Stimulated activated naive CD8-positive, alpha-beta T cell treated with anti-CD3 and anti-CD28 coated beads, Interleukin-15, Interleukin-2, amounts not matched to agents 100 U/mL and 50 U/mL, for 24 hours (primary cell): ENCODE measurements at regions not wholly inside any gene's neighbourhood (a gene's known extent, or its start where the extent isn't known, plus 50 kb on each side); places are given as distances from the start of the nearest gene placed in this dataset.
"Not testable (repeated sequence)": the region's sequence is repeated elsewhere in the genome, so short reads cannot be mapped to it uniquely, and the experiment has no call there.

ENCODE experiments used
- ATAC-seq: fragments of 150-1000 bp; cut with Tn5 transposase; one replicate; pipeline ENCODE4 v1.10.0; 2021
- DNase-seq: peaks from one replicate; pipeline ENCODE4 v3.0.0; 2021

GRCh38 chr15:31673263-31673662 lies 346.6 kb downstream of the KLF13 start:
- not testable (repeated sequence) for DNase-seq, ATAC-seq

- ATAC-seq, DNase-seq: not testable (repeated sequence)
These were observed 348.6 kb upstream of the CHRNA7 start for GRCh38 chr15:31681529-31682259.

- DNase-seq, ATAC-seq: not testable (repeated sequence)
These were observed 343.2 kb upstream of the CHRNA7 start for GRCh38 chr15:31687088-31687487.

- ATAC-seq, DNase-seq: not testable (repeated sequence)
These were observed 333.8 kb upstream of the CHRNA7 start for GRCh38 chr15:31696509-31696908.

GRCh38 chr15:31705076-31705678 lies 325.1 kb upstream of the CHRNA7 start:
- not testable (repeated sequence) for ATAC-seq

GRCh38 chr15:31707944-31708702 lies 322.2 kb upstream of the CHRNA7 start:
- not testable (repeated sequence) for DNase-seq
- peak; percentile 45 for ATAC-seq

More at GRCh38 chr15:31705076-31705678, 325.1 kb upstream of the CHRNA7 start:
- DNase-seq: not testable (repeated sequence)

- peak; percentile 87 for ATAC-seq
- DNase-seq: not testable (repeated sequence)
These were observed 321.5 kb upstream of the CHRNA7 start for GRCh38 chr15:31708703-31709327.

- not testable (repeated sequence) for DNase-seq, ATAC-seq
These were observed 320.8 kb upstream of the CHRNA7 start for GRCh38 chr15:31709479-31709878.

- ATAC-seq, DNase-seq: not testable (repeated sequence)
These were observed 319.5 kb upstream of the CHRNA7 start for GRCh38 chr15:31710806-31711205.

- not testable (repeated sequence) for ATAC-seq
These were observed 315.1 kb upstream of the CHRNA7 start for GRCh38 chr15:31715208-31715607.

GRCh38 chr15:31718625-31719024 lies 311.7 kb upstream of the CHRNA7 start:
- ATAC-seq, DNase-seq: not testable (repeated sequence)

More at GRCh38 chr15:31715208-31715607, 315.1 kb upstream of the CHRNA7 start:
- not testable (repeated sequence) for DNase-seq

GRCh38 chr15:31719396-31720022 lies 310.8 kb upstream of the CHRNA7 start:
- not testable (repeated sequence) for ATAC-seq, DNase-seq

- not testable (repeated sequence) for DNase-seq
These were observed 307.3 kb upstream of the CHRNA7 start for GRCh38 chr15:31723019-31723418.

GRCh38 chr15:31724903-31725302 lies 305.4 kb upstream of the CHRNA7 start:
- not testable (repeated sequence) for DNase-seq

More at GRCh38 chr15:31723019-31723418, 307.3 kb upstream of the CHRNA7 start:
- ATAC-seq: not testable (repeated sequence)

GRCh38 chr15:31725619-31726018 lies 304.7 kb upstream of the CHRNA7 start:
- not testable (repeated sequence) for DNase-seq, ATAC-seq

More at GRCh38 chr15:31724903-31725302, 305.4 kb upstream of the CHRNA7 start:
- not testable (repeated sequence) for ATAC-seq

- no peak for DNase-seq
- ATAC-seq: no peak
These were observed 302.7 kb upstream of the CHRNA7 start for GRCh38 chr15:31727612-31728011.

GRCh38 chr15:31732726-31733125 lies 297.6 kb upstream of the CHRNA7 start:
- no peak for DNase-seq
- no peak for ATAC-seq

- ATAC-seq: no peak
These were observed 296.9 kb upstream of the CHRNA7 start for GRCh38 chr15:31733424-31733823.

GRCh38 chr15:31740203-31740602 lies 290.1 kb upstream of the CHRNA7 start:
- DNase-seq (no peak), ATAC-seq (no peak)

More at GRCh38 chr15:31733424-31733823, 296.9 kb upstream of the CHRNA7 start:
- DNase-seq: no peak

- DNase-seq: no peak
- ATAC-seq: no peak
These were observed 284.5 kb upstream of the CHRNA7 start for GRCh38 chr15:31745841-31746240.

- DNase-seq (no peak), ATAC-seq (no peak)
These were observed 278.1 kb upstream of the CHRNA7 start for GRCh38 chr15:31752065-31752762.
